IMR-90 (cell line): ENCODE measurements at regions not wholly inside any gene's neighbourhood (a gene's known extent, or its start where the extent isn't known, plus 50 kb on each side); places are given as distances from the start of the nearest gene placed in this dataset.

Source experiments
- ATAC-seq: fragments of 200-7000 bp; cut with Tn5 transposase; 2 replicates; pipeline ENCODE4 v1.9.1; 2020; ENCODE audit warnings: low read depth, mild to moderate bottlenecking, moderate library complexity
- BruUV-seq: library from RNA; stranded (reverse); fragments of 400-500 nt; replicated peaks from 2 replicates; lab custom pipeline; 2021; lab: Mats Ljungman, UMichigan
- CTCF ChIA-PET: fragments of 300-600 bp; formaldehyde crosslinking; extraction: SDS; loops from one replicate; lab custom pipeline; 2021; ENCODE audit warnings: antibody characterized with exemption; lab: Yijun Ruan, JAX
- POLR2A ChIA-PET: fragments of 300-600 bp; sonication (Branson Sonifier 250); formaldehyde crosslinking; loops from one replicate; lab custom pipeline; 2022; ENCODE audit warnings: antibody characterized with exemption; ENCODE audit not compliant: unreplicated experiment; lab: Charles Lee
- DNase-seq: peaks from one replicate; pipeline ENCODE4 v3.0.0; 2013
- H2AFZ ChIP-seq: replicated peaks from 2 replicates; pipeline ENCODE3; 2013; ENCODE audit warnings: low read length, mild to moderate bottlenecking; ENCODE audit not compliant: poor library complexity
- H2AK5ac ChIP-seq: 2 replicates; pipeline ENCODE4 v1.6.1; 2013; ENCODE audit warnings: low read depth, low read length, inconsistent platforms
- H2AK9ac ChIP-seq: replicated peaks from 2 replicates; pipeline ENCODE3; 2013; ENCODE audit warnings: mild to moderate bottlenecking, low read depth, low read length, moderate library complexity; ENCODE audit not compliant: poor library complexity
- H2BK120ac ChIP-seq: 2 replicates; pipeline ENCODE4 v1.6.1; 2013; ENCODE audit warnings: low read depth, low read length, inconsistent platforms
- H2BK15ac ChIP-seq: 3 replicates; pipeline ENCODE4 v1.6.1; 2013; ENCODE audit warnings: low read depth, low read length, inconsistent platforms
- H2BK20ac ChIP-seq: 2 replicates; pipeline ENCODE4 v1.6.1; 2013; ENCODE audit warnings: low read depth, mild to moderate bottlenecking, inconsistent platforms, low read length, moderate library complexity
- H2BK5ac ChIP-seq: 2 replicates; pipeline ENCODE4 v1.6.1; 2013; ENCODE audit warnings: mild to moderate bottlenecking, low read depth, low read length, inconsistent platforms; ENCODE audit not compliant: poor library complexity, severe bottlenecking
- H3K14ac ChIP-seq: replicated peaks from 2 replicates; pipeline ENCODE4 v1.6.1; 2013; ENCODE audit warnings: low read depth, low read length, inconsistent platforms
- H3K18ac ChIP-seq: 2 replicates; pipeline ENCODE4 v1.6.1; 2013; ENCODE audit warnings: low read depth, low read length, control low read depth
- H3K23ac ChIP-seq: 2 replicates; pipeline ENCODE4 v1.6.1; 2013; ENCODE audit warnings: low read depth, low read length, inconsistent platforms
- H3K27ac ChIP-seq: 2 replicates; pipeline ENCODE4 v1.5.1; 2013; ENCODE audit warnings: mild to moderate bottlenecking, control low read depth, low read length; ENCODE audit not compliant: insufficient read depth
- H3K27me3 ChIP-seq: 2 replicates; pipeline ENCODE4 v1.6.1; 2013; ENCODE audit warnings: low read length; ENCODE audit not compliant: control insufficient read depth, insufficient read depth
- H3K36me3 ChIP-seq: 2 replicates; pipeline ENCODE4 v1.6.1; 2013; ENCODE audit warnings: low read length, mixed read lengths; ENCODE audit not compliant: control insufficient read depth, insufficient read depth
- H3K4ac ChIP-seq: 2 replicates; pipeline ENCODE4 v1.6.1; 2013; ENCODE audit warnings: low read depth, low read length, inconsistent platforms
- H3K4me1 ChIP-seq: 2 replicates; pipeline ENCODE4 v1.6.1; 2013; ENCODE audit warnings: low read length, mixed read lengths; ENCODE audit not compliant: control insufficient read depth, insufficient read depth
- H3K4me2 ChIP-seq: 2 replicates; pipeline ENCODE4 v1.6.1; 2013; ENCODE audit warnings: low read depth, mild to moderate bottlenecking, control low read depth, low read length, moderate library complexity
- H3K4me3 ChIP-seq: 2 replicates; pipeline ENCODE4 v1.5.1; 2013; ENCODE audit warnings: low read depth, mild to moderate bottlenecking, control low read depth, low read length, moderate library complexity; ENCODE audit not compliant: insufficient read depth
- H3K56ac ChIP-seq: 2 replicates; pipeline ENCODE4 v1.6.1; 2013; ENCODE audit warnings: low read length, inconsistent platforms; ENCODE audit not compliant: insufficient read depth; ENCODE audit errors: extremely low read depth
- H3K79me1 ChIP-seq, 2 experiments: 2 replicates each; pipeline ENCODE4 v1.6.1; 2013; ENCODE audit warnings: low read length in 2 of 2, inconsistent platforms in 1 of 2, low read depth in 1 of 2
- H3K9ac ChIP-seq: 2 replicates; pipeline ENCODE4 v1.6.1; 2013; ENCODE audit warnings: low read depth, low read length, control low read depth
- H3K9me1 ChIP-seq: 2 replicates; pipeline ENCODE4 v1.6.1; 2013; ENCODE audit warnings: low read length, inconsistent platforms; ENCODE audit not compliant: insufficient read depth
- H3K9me3 ChIP-seq: 2 replicates; pipeline ENCODE4 v1.6.1; 2013; ENCODE audit warnings: low read length; ENCODE audit not compliant: control insufficient read depth, insufficient read depth
- H4K20me1 ChIP-seq: 2 replicates; pipeline ENCODE4 v1.6.1; 2013; ENCODE audit warnings: low read length, inconsistent platforms; ENCODE audit not compliant: insufficient read depth
- H4K5ac ChIP-seq: 2 replicates; pipeline ENCODE4 v1.6.1; 2013; ENCODE audit warnings: mild to moderate bottlenecking, low read depth, low read length, control low read depth
- H4K8ac ChIP-seq, 2 experiments: 2 replicates each; pipeline ENCODE4 v1.6.1; 2013; ENCODE audit warnings: low read depth in 2 of 2, low read length in 2 of 2, control low read depth in 1 of 2, inconsistent platforms in 1 of 2
- H4K91ac ChIP-seq: 2 replicates; pipeline ENCODE4 v1.6.1; 2013; ENCODE audit warnings: low read depth, low read length, inconsistent platforms; ENCODE audit not compliant: insufficient read depth
- BHLHE40 ChIP-seq: fragments of 150-350 bp; IDR thresholded peaks from 2 replicates; pipeline ENCODE4 v1.6.1; 2016; ENCODE audit warnings: mild to moderate bottlenecking, low read depth, low read length
- CEBPB ChIP-seq: IDR thresholded peaks from 2 replicates; pipeline ENCODE4 v1.6.1; 2012; ENCODE audit warnings: low read depth, low read length, improper control_type of control experiment
- CHD1 ChIP-seq: IDR thresholded peaks from 2 replicates; pipeline ENCODE4 v1.6.1; 2012; ENCODE audit warnings: low read depth, low read length, improper control_type of control experiment
- ELK1 ChIP-seq: fragments of 150-350 bp; IDR thresholded peaks from 2 replicates; pipeline ENCODE4 v1.6.1; 2016; ENCODE audit warnings: low read depth, mild to moderate bottlenecking, low read length, moderate library complexity, borderline replicate concordance
- FOS ChIP-seq: fragments of 150-350 bp; IDR thresholded peaks from 2 replicates; pipeline ENCODE4 v1.6.1; 2016; ENCODE audit warnings: low read depth, low read length
- MAFK ChIP-seq: IDR thresholded peaks from 2 replicates; pipeline ENCODE4 v1.6.1; 2012; ENCODE audit warnings: low read depth, low read length, improper control_type of control experiment
- MAZ ChIP-seq: IDR thresholded peaks from 2 replicates; pipeline ENCODE4 v1.6.1; 2012; ENCODE audit warnings: low read depth, mild to moderate bottlenecking, low read length, improper control_type of control experiment, moderate library complexity, borderline replicate concordance
- MXI1 ChIP-seq: IDR thresholded peaks from 2 replicates; pipeline ENCODE4 v1.6.1; 2012; ENCODE audit warnings: low read depth, mild to moderate bottlenecking, low read length, moderate library complexity, borderline replicate concordance
- NFE2L2 ChIP-seq: fragments of 150-350 bp; IDR thresholded peaks from 2 replicates; pipeline ENCODE4 v1.6.1; 2016; ENCODE audit warnings: low read depth, mild to moderate bottlenecking, low read length
- POLR2A ChIP-seq: IDR thresholded peaks from 2 replicates; pipeline ENCODE4 v1.6.1; 2012; ENCODE audit warnings: mild to moderate bottlenecking, low read depth, low read length
- RAD21 ChIP-seq: IDR thresholded peaks from 2 replicates; pipeline ENCODE4 v1.6.1; 2012; ENCODE audit warnings: low read length, improper control_type of control experiment
- RCOR1 ChIP-seq: IDR thresholded peaks from 2 replicates; pipeline ENCODE4 v1.6.1; 2012; ENCODE audit warnings: mild to moderate bottlenecking, low read length, improper control_type of control experiment; ENCODE audit not compliant: insufficient replicate concordance
- RFX5 ChIP-seq: IDR thresholded peaks from 2 replicates; pipeline ENCODE4 v1.8.0; 2012; ENCODE audit warnings: low read depth, mild to moderate bottlenecking, low read length, moderate library complexity
- SMC3 ChIP-seq: fragments of 150-350 bp; IDR thresholded peaks from 2 replicates; pipeline ENCODE4 v1.6.1; 2016; ENCODE audit warnings: low read depth, mild to moderate bottlenecking, antibody characterized with exemption, low read length, moderate library complexity
- dilution Hi-C: fragments of 300-500 bp; cut with HindIII; formaldehyde crosslinking; loops from one replicate; pipeline ENCODE4 v1.14.3; 2018; ENCODE audit warnings: low sequenced_read_pairs; ENCODE audit not compliant: unreplicated experiment
- in situ Hi-C: fragments of 300-500 bp; cut with MboI; formaldehyde crosslinking; loops from 3 replicates; pipeline ENCODE4 v1.14.3; 2019; ENCODE audit warnings: low sequenced_read_pairs, inconsistent platforms, mixed read lengths
- intact Hi-C: fragments of 100-400 bp; cut with micrococcal nuclease; formaldehyde crosslinking; loops from 2 replicates; pipeline ENCODE4 v1.10.0; 2022
- TF ChIP-seq, protein P1 (sequence below): conservative IDR thresholded peaks from 2 replicates; pipeline ENCODE4 v1.5.1; 2012; ENCODE audit warnings: mild to moderate bottlenecking, low read depth, low read length, improper control_type of control experiment
- TF ChIP-seq, protein P2 (sequence below): fragments of 150-350 bp; IDR thresholded peaks from 2 replicates; pipeline ENCODE4 v1.6.1; 2017; ENCODE audit warnings: mild to moderate bottlenecking, antibody characterized with exemption, low read length, low read depth

DNA sequence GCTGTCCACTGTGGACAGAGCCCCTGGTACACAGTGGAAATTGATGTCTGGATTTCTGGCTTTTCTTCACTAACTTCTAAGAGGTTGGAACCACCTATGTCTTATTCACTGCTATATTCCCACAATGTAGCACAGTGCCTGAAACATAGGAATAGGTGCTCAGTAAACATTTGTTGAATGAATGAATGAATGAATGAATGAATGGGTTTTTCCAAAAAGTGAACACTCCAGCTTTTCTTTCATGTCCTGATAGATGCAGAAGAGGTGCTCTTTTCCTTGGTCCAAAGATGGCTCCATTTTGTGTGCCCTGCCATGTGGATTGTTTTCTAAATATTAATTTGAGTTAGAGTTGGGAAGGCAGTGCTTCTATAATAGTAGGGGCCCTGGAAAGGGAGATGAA, 124.1 kb downstream of the SP3 start:
- dilution Hi-C loops (no loop called here), intact Hi-C loops (no loop called here), in situ Hi-C loops (no loop called here)
- no peak for ATAC-seq
- TF ChIP-seq MXI1 (no peak), MAFK (no peak), ELK1 (no peak), RFX5 (no peak), CHD1 (no peak), SMC3 (no peak), BHLHE40 (no peak), POLR2A (no peak), NFE2L2 (no peak), MAZ (no peak), RAD21 (no peak), FOS (no peak), CEBPB (no peak), RCOR1 (no peak)
- TF ChIP-seq, protein P1, sequence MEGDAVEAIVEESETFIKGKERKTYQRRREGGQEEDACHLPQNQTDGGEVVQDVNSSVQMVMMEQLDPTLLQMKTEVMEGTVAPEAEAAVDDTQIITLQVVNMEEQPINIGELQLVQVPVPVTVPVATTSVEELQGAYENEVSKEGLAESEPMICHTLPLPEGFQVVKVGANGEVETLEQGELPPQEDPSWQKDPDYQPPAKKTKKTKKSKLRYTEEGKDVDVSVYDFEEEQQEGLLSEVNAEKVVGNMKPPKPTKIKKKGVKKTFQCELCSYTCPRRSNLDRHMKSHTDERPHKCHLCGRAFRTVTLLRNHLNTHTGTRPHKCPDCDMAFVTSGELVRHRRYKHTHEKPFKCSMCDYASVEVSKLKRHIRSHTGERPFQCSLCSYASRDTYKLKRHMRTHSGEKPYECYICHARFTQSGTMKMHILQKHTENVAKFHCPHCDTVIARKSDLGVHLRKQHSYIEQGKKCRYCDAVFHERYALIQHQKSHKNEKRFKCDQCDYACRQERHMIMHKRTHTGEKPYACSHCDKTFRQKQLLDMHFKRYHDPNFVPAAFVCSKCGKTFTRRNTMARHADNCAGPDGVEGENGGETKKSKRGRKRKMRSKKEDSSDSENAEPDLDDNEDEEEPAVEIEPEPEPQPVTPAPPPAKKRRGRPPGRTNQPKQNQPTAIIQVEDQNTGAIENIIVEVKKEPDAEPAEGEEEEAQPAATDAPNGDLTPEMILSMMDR: no peak
- TF ChIP-seq, protein P2, sequence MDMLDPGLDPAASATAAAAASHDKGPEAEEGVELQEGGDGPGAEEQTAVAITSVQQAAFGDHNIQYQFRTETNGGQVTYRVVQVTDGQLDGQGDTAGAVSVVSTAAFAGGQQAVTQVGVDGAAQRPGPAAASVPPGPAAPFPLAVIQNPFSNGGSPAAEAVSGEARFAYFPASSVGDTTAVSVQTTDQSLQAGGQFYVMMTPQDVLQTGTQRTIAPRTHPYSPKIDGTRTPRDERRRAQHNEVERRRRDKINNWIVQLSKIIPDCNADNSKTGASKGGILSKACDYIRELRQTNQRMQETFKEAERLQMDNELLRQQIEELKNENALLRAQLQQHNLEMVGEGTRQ: no peak
- H4K91ac ChIP-seq: no peak overlapping the region
- no peak overlapping the region for H3K23ac ChIP-seq
- no peak overlapping the region for H2BK120ac ChIP-seq
- H2AFZ ChIP-seq: no peak overlapping the region
- H2BK5ac ChIP-seq: no peak overlapping the region
- H3K27ac ChIP-seq: no peak overlapping the region
- no peak overlapping the region for H3K14ac ChIP-seq
- no peak for DNase-seq
- no peak overlapping the region for H3K56ac ChIP-seq
- no peak overlapping the region for H3K9ac ChIP-seq
- H3K4me3 ChIP-seq: no peak overlapping the region
- no peaks in the 10 kb centered on the region for H3K9me3 ChIP-seq
- no peaks in the 10 kb centered on the region for H3K4me1 ChIP-seq
- H3K27me3 ChIP-seq: peaks cover 27% of the 10 kb centered on the region
- no peak overlapping the region for H2BK15ac ChIP-seq
- H4K5ac ChIP-seq: no peak overlapping the region
- no peaks in the 10 kb centered on the region for H4K20me1 ChIP-seq
- H3K9me1 ChIP-seq: no peaks in the 10 kb centered on the region
- H2AK9ac ChIP-seq: no peak overlapping the region
- ChIA-PET CTCF (interaction anchor here (0.6 kb wide), 1 partner anchor 644 kb away, joined by 3 read pairs; no protein-coding TSS in a partner anchor), POLR2A (no interaction called here)
- no peak overlapping the region for H2BK20ac ChIP-seq
- no peaks in the 10 kb centered on the region for H3K36me3 ChIP-seq
- no peak overlapping the region for H3K4me2 ChIP-seq
- no peak overlapping the region for H3K18ac ChIP-seq
- no peak overlapping the region for H2AK5ac ChIP-seq
- no peak overlapping the region for H3K4ac ChIP-seq
- no peaks in the 10 kb centered on the region for H3K79me1 ChIP-seq
- no peak overlapping the region for H4K8ac ChIP-seq
- BruUV-seq: no TSS peak
